BLaER1 treated with 17β-estradiol and CSF1 and Interleukin-3, amounts not matched to agents 10 nM and 100 nM (cell line): ENCODE measurements at regions not wholly inside any gene's neighbourhood (a gene's known extent, or its start where the extent isn't known, plus 50 kb on each side); places are given as distances from the start of the nearest gene placed in this dataset.
"Not testable (repeated sequence)": the region's sequence is repeated elsewhere in the genome, so short reads cannot be mapped to it uniquely, and the experiment has no call there.

Source experiments
- H3K27ac ChIP-seq, 11 experiments: shearing (Covaris generic); formaldehyde crosslinking; 2 replicates each; pipeline ENCODE4 v1.8.1; 2022
- H3K27me3 ChIP-seq, 11 experiments: shearing (Covaris generic); formaldehyde crosslinking; 2 replicates each; pipeline ENCODE4 v1.8.1; 2022
- H3K36me3 ChIP-seq, 11 experiments: shearing (Covaris generic); formaldehyde crosslinking; 2 replicates each; pipeline ENCODE4 v1.8.1; 2022
- H3K4me1 ChIP-seq, 10 experiments: shearing (Covaris generic); formaldehyde crosslinking; 2 replicates each; pipeline ENCODE4 v1.8.1; 2022
- H3K4me2 ChIP-seq, 11 experiments: shearing (Covaris generic); formaldehyde crosslinking; 2 replicates each; pipeline ENCODE4 v1.8.1; 2022
- H3K4me3 ChIP-seq, 10 experiments: shearing (Covaris generic); formaldehyde crosslinking; 2 replicates each; pipeline ENCODE4 v1.8.1; 2022
- H3K9ac ChIP-seq, 11 experiments: shearing (Covaris generic); formaldehyde crosslinking; 2 replicates each; pipeline ENCODE4 v1.8.1; 2022
- H3K9me3 ChIP-seq, 11 experiments: shearing (Covaris generic); formaldehyde crosslinking; replicated peaks in 1 of 11; 2 replicates each; pipeline ENCODE4 v1.8.1; 2022
- H4K20me1 ChIP-seq, 11 experiments: shearing (Covaris generic); formaldehyde crosslinking; 2 replicates each; pipeline ENCODE4 v1.8.1; 2022
- Cebpa-rat ChIP-seq, 11 experiments: shearing (Covaris generic); IDR thresholded peaks; 2 replicates each; pipeline ENCODE4 v1.8.1; 2022

DNA sequence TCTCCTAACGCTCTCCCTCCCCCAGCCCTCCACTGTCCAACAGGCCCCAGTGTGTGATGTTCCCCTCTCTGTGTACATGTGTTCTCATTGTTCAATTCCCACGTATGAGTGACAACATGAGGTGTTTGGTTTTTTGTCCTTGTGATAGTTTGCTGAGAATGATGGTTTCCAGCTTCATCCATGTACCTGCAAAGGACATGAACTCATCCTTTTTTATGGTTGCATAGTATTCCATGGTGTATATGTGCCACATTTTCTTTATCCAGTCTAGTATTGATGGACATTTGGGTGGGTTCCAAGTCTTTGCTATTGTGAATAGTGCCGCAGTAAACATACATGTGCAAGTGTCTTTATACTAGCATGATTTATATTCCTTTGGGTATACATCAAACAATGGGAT is 347.4 kb downstream of the MAGEE1 start:
- peaks cover 3 to 49% (median 22%) of the 10 kb centered on the region in 11 experiments; a peak in 16 of 22 replicates for H3K27me3 ChIP-seq
- H3K4me3 ChIP-seq, H3K9ac ChIP-seq, H3K4me2 ChIP-seq, H4K20me1 ChIP-seq, H3K9me3 ChIP-seq, H3K27ac ChIP-seq, H3K4me1 ChIP-seq, H3K36me3 ChIP-seq: not testable (repeated sequence)

DNA sequence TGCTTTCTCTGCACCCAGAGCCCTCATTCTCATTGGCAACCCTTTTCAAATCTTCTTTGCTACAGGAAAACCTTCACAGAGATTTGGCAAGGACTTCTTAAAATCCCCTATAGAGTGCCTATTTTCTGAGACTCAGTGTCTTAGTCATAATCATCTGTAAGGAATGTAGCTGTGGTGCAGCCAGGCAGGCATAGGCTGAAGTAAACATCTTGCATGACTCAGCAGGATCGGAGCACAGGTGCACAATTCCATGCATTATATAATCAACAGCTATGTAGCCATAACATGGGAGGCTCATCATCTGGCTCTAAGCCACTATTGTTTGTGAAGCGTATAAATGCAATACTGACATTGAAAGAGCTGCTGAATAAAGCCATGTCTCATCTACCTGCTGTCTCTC is 368.8 kb downstream of the MAGEE1 start:
- peaks cover 4 to 46% (median 33%) of the 10 kb centered on the region in 11 experiments; a peak in 17 of 22 replicates for H3K27me3 ChIP-seq
- H3K4me3 ChIP-seq: no peak overlapping the region
- H3K4me2 ChIP-seq: no peak overlapping the region
- H3K36me3 ChIP-seq: no peaks in the 10 kb centered on the region
- no peak for TF ChIP-seq Cebpa-rat (IDR thresholded peaks at IDR 0.05)
- no peak overlapping the region for H3K9ac ChIP-seq
- no peaks in the 10 kb centered on the region for H3K4me1 ChIP-seq
- H3K9me3 ChIP-seq: peaks cover 0 to 16% (median 11%) of the 10 kb centered on the region in 11 experiments; a peak in 13 of 22 replicates
- H3K27ac ChIP-seq: no peak overlapping the region
- no peaks in the 10 kb centered on the region; a peak in 1 of 22 replicates for H4K20me1 ChIP-seq

DNA sequence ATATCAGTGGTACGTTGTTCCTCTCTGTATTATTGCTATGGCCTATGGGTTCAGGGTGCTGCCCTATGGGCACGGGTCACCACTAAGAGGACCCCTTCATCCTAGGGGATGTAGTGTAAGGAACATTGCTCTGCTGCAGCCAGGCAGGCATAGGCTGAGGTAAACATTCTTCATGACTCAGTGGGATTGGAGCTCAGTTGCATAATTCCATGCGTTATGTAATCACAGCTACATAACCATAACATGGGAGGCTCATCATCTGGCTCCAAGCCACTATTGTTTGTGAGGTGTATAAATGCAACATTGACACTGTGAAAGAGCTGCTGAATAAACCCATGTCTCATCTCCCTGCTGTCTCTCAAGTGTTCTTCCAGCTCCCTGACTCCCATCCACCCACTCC is 375.2 kb downstream of the MAGEE1 start:
- H4K20me1 ChIP-seq: no peaks in the 10 kb centered on the region; a peak in 1 of 22 replicates
- H3K9me3 ChIP-seq: peaks cover 0 to 9% (median 0%) of the 10 kb centered on the region in 11 experiments; a peak in 6 of 22 replicates
- no peaks in the 10 kb centered on the region for H3K36me3 ChIP-seq
- no peaks in the 10 kb centered on the region for H3K4me1 ChIP-seq
- no peak for TF ChIP-seq Cebpa-rat (IDR thresholded peaks at IDR 0.05)
- peaks cover 0 to 35% (median 12%) of the 10 kb centered on the region in 11 experiments; a peak in 14 of 22 replicates for H3K27me3 ChIP-seq
- H3K9ac ChIP-seq: no peak overlapping the region
- no peak overlapping the region for H3K27ac ChIP-seq
- H3K4me2 ChIP-seq: no peak overlapping the region
- H3K4me3 ChIP-seq: no peak overlapping the region

DNA sequence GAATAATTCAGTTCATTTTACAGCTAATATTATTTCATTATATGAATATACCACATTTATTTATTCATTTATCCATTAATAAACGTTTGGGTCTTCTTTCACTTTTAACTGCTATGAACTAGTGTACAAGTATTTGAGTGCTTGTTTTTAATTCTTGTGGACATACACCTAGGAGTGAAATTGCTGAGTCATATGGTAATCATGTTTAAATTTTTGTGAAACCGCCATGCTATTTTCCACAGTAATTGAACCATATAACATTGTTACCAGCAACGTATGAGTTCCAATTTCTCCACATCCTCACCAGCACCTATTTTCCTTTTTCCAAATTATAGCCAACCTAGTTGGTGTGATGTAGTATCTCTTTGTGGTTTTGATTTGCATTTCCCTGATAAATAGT is 388.2 kb downstream of the MAGEE1 start:
- H3K4me2 ChIP-seq: no peak overlapping the region
- no peak overlapping the region for H3K4me3 ChIP-seq
- TF ChIP-seq Cebpa-rat (IDR thresholded peaks at IDR 0.05): no peak
- no peaks in the 10 kb centered on the region for H3K36me3 ChIP-seq
- H3K27ac ChIP-seq: no peak overlapping the region
- H3K9me3 ChIP-seq: no peaks in the 10 kb centered on the region
- H4K20me1 ChIP-seq: no peaks in the 10 kb centered on the region; a peak in 1 of 22 replicates
- no peak overlapping the region for H3K9ac ChIP-seq
- no peaks in the 10 kb centered on the region for H3K4me1 ChIP-seq
- peaks cover 4 to 52% (median 35%) of the 10 kb centered on the region in 11 experiments; a peak in 18 of 22 replicates for H3K27me3 ChIP-seq

DNA sequence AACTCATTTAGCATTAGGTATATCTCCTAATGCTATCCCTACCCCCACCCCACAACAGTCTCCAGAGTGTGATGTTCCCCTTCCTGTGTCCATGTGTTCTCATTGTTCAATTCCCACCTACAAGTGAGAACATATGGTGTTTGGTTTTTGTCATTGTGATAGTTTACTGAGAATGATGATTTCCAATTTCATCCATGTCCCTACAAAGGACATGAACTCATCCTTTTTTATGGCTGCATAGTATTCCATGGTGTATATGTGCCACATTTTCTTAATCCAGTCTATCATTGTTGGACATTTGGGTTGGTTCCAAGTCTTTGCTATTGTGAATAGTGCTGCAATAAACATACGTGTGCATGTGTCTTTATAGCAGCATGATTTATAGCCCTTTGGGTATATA is 389.8 kb downstream of the MAGEE1 start:
- not testable (repeated sequence) for H3K36me3 ChIP-seq, H3K4me1 ChIP-seq, H3K4me3 ChIP-seq, H3K9me3 ChIP-seq, H3K4me2 ChIP-seq, H3K9ac ChIP-seq, H3K27ac ChIP-seq, H4K20me1 ChIP-seq
- peaks cover 0 to 53% (median 29%) of the 10 kb centered on the region in 11 experiments; a peak in 17 of 22 replicates for H3K27me3 ChIP-seq

DNA sequence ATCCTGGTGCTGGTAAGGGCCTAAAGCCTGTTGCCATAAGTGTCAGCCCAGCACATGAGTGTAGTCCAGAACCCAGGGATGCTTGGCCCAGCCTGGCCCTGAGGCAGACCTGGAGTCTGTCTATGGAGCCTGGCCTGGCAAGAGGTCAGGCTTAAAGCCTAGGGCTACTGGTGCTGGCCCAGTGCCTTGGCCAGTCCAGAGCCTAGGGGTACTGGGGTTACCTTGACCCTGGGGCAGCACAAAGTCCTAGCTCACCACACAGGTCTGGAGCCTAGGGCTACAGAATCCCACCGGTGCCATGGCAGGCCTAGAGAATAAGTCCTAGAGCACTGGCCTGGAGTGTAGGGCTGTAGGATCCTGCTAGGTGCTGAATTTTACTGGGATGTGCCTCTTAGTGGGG is 393.8 kb downstream of the MAGEE1 start:
- H3K4me2 ChIP-seq: no peak overlapping the region
- no peak for TF ChIP-seq Cebpa-rat (IDR thresholded peaks at IDR 0.05)

DNA sequence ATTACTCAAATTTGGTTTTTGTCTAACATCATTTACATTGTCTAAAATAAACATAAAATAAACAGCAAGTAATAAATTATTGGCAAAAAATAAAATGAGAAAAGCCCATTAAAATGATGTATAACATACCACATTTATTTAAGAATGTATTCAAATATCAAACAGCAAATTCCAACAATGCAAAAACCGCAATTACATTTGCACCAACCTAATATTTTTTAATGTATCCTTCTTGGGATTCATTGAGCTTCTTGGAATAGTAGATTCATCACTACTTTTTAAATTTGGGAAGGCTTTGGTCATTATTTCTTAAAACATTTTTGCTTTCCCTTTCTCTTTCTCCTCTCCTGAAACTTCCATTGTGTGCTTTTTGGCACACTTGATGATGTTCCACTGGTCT is 400.2 kb downstream of the MAGEE1 start:
- H3K4me2 ChIP-seq: no peak overlapping the region
- H3K27ac ChIP-seq: no peak overlapping the region
- H3K4me3 ChIP-seq: no peak overlapping the region
- peaks cover 19 to 74% (median 62%) of the 10 kb centered on the region in 11 experiments; a peak in 20 of 22 replicates for H3K27me3 ChIP-seq
- H3K4me1 ChIP-seq: no peaks in the 10 kb centered on the region
- no peak overlapping the region for H3K9ac ChIP-seq
- TF ChIP-seq Cebpa-rat (IDR thresholded peaks at IDR 0.05): no peak
- no peaks in the 10 kb centered on the region for H3K36me3 ChIP-seq
- H4K20me1 ChIP-seq: no peaks in the 10 kb centered on the region; a peak in 2 of 22 replicates
- H3K9me3 ChIP-seq: no peaks in the 10 kb centered on the region

More for the DNA sequence above, 393.8 kb downstream of the MAGEE1 start:
- H4K20me1 ChIP-seq: no peaks in the 10 kb centered on the region; a peak in 1 of 22 replicates
- no peaks in the 10 kb centered on the region for H3K9me3 ChIP-seq
- no peak overlapping the region for H3K4me3 ChIP-seq
- H3K9ac ChIP-seq: no peak overlapping the region
- H3K36me3 ChIP-seq: no peaks in the 10 kb centered on the region
- no peak overlapping the region for H3K27ac ChIP-seq
- H3K4me1 ChIP-seq: no peaks in the 10 kb centered on the region
- peaks cover 0 to 35% (median 15%) of the 10 kb centered on the region in 11 experiments; a peak in 16 of 22 replicates for H3K27me3 ChIP-seq

DNA sequence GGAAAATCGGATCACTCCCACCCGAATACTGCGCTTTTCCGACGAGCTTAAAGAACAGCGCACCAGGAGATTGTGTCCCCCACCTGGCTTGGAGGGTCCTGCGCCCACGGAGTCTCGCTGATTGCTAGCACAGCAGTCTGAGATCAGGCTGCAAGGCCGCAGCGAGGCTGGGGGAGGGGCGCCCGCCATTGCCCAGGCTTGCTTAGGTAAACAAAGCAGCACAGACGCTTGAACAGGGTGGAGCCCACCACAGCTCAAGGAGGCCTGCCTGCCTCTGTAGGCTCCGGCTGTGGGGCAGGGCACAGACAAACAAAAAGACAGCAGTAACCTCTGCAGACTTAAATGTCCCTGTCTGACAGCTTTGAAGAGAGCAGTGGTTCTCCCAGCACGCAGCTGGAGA is 413.4 kb downstream of the MAGEE1 start:
- H4K20me1 ChIP-seq, H3K4me2 ChIP-seq, H3K4me3 ChIP-seq, H3K4me1 ChIP-seq, H3K27ac ChIP-seq, H3K9ac ChIP-seq, H3K36me3 ChIP-seq: not testable (repeated sequence)
- Histone ChIP-seq H3K9me3 (peaks cover 9 to 20% (median 15%) of the 10 kb centered on the region in 11 experiments; a peak in 21 of 22 replicates), H3K27me3 (peaks cover 11 to 58% (median 45%) of the 10 kb centered on the region in 11 experiments; a peak in 21 of 22 replicates)

DNA sequence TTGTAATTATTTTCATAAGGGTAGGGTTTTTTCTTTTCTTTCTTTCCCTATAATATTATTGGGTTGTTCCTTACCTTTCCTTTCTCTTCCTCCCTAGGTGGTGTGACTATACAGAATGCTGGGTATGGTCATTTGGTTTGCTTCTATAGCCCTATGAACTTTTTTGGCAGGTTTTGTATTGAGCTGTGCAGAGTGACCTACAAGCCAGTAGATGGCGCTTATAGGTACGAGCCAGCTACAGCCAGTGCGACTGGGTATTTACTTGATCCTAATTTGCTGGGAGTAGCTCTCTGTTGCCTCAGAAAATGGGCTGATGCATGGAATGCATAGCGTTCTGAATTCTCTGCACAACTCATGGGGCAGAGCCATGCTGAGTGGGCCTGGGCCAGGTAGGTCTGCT is 423.3 kb downstream of the MAGEE1 start:
- H3K9me3 ChIP-seq: peaks cover 40 to 68% (median 45%) of the 10 kb centered on the region in 11 experiments
- no peaks in the 10 kb centered on the region for H3K4me1 ChIP-seq
- H3K36me3 ChIP-seq: no peaks in the 10 kb centered on the region
- no peaks in the 10 kb centered on the region for H4K20me1 ChIP-seq
- peaks cover 0 to 5% (median 0%) of the 10 kb centered on the region in 11 experiments; a peak in 5 of 22 replicates for H3K27me3 ChIP-seq
- TF ChIP-seq Cebpa-rat (IDR thresholded peaks at IDR 0.05): no peak
- H3K4me3 ChIP-seq: no peak overlapping the region; a peak in 1 of 20 replicates
- no peak overlapping the region for H3K27ac ChIP-seq
- no peak overlapping the region for H3K4me2 ChIP-seq
- H3K9ac ChIP-seq: no peak overlapping the region

DNA sequence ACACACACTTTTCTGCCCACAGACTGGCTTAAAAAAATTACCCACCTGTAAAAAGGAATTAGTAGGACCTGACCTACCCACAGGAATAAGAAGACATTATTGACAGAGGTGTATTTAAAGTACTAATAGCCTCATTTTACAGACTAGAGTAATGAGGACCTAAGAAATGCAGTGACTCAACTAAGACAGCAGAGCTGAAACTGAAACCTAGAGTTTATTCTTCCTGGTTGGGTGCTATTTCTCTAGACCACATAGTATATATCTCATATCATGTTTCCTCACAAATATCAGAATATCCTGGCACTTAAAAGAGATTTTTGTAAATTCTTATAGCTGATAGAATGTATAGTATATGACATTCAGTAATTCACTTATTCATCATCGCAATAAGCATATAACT is 435.0 kb downstream of the MAGEE1 start:
- H3K9ac ChIP-seq: no peak overlapping the region
- H4K20me1 ChIP-seq: no peaks in the 10 kb centered on the region
- H3K4me3 ChIP-seq: no peak overlapping the region
- H3K4me1 ChIP-seq: no peaks in the 10 kb centered on the region
- no peaks in the 10 kb centered on the region for H3K36me3 ChIP-seq
- H3K4me2 ChIP-seq: no peak overlapping the region
- H3K27me3 ChIP-seq: peaks cover 9 to 74% (median 50%) of the 10 kb centered on the region in 11 experiments; a peak in 21 of 22 replicates
- H3K27ac ChIP-seq: no peak overlapping the region
- no peak for TF ChIP-seq Cebpa-rat (IDR thresholded peaks at IDR 0.05)
- peaks cover 0 to 3% (median 0%) of the 10 kb centered on the region in 11 experiments; a peak in 2 of 22 replicates for H3K9me3 ChIP-seq
